Erythroblast (primary cell): ENCODE measurements at regions not wholly inside any gene's neighbourhood (a gene's known extent, or its start where the extent isn't known, plus 50 kb on each side); places are given as distances from the start of the nearest gene placed in this dataset.

Experiments used
- GATA1 ChIP-seq: IDR thresholded peaks from 2 replicates; pipeline ENCODE4 v1.6.1; 2011; ENCODE audit warnings: low read depth, mild to moderate bottlenecking, control low read depth, low read length, moderate library complexity
- POLR2A ChIP-seq: IDR thresholded peaks from 2 replicates; pipeline ENCODE4 v1.6.1; 2011; ENCODE audit warnings: mild to moderate bottlenecking, low read length

DNA sequence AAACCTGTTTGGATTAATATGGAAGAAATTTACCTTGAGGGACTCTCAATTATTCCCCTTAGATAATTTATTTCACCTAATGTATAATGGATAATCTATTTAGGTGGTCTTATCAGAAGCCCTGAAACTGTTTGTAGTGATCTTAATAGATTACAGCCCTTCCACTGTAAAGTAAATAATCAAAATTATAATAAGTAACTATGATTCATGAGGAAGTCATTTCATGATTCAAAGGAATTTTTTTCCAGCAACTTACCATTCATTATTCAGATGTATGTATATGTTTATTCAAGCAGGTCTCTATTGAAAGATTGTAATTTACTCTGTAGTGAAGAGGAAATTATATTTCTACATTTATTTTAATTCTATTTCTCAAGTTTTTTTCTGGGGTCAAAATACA lies 250.6 kb upstream of the ROBO1 start:
- TF ChIP-seq POLR2A = no peak
- TF ChIP-seq GATA1 = no peak
